Activated naive CD8-positive, alpha-beta T cell (primary cell): ENCODE measurements at regions not wholly inside any gene's neighbourhood (a gene's known extent, or its start where the extent isn't known, plus 50 kb on each side); places are given as distances from the start of the nearest gene placed in this dataset.
"Not testable (repeated sequence)": the region's sequence is repeated elsewhere in the genome, so short reads cannot be mapped to it uniquely, and the experiment has no call there.

ENCODE experiments used
- H3K27ac Mint-ChIP-seq: one replicate; pipeline ENCODE4 v1.8.0; 2021; ENCODE audit warnings: mixed read lengths
- H3K27me3 Mint-ChIP-seq: one replicate; pipeline ENCODE4 v1.8.0; 2021; ENCODE audit warnings: mixed read lengths
- H3K36me3 Mint-ChIP-seq: one replicate; pipeline ENCODE4 v1.8.0; 2021; ENCODE audit warnings: mixed read lengths
- H3K4me1 Mint-ChIP-seq: one replicate; pipeline ENCODE4 v1.8.0; 2021; ENCODE audit warnings: low read depth, mixed read lengths
- H3K4me3 Mint-ChIP-seq: one replicate; pipeline ENCODE4 v1.8.0; 2021; ENCODE audit warnings: mild to moderate bottlenecking, mixed read lengths
- H3K9me3 Mint-ChIP-seq: one replicate; pipeline ENCODE4 v1.8.0; 2021; ENCODE audit warnings: low read depth, mixed read lengths

- peaks cover 39% of the 10 kb centered on the region for H3K27me3 Mint-ChIP-seq
- H3K4me3 Mint-ChIP-seq: peak overlapping the region; percentile 86
- peaks cover 26% of the 10 kb centered on the region for H3K4me1 Mint-ChIP-seq
- no peaks in the 10 kb centered on the region for H3K36me3 Mint-ChIP-seq
- no peak overlapping the region for H3K27ac Mint-ChIP-seq
- no peaks in the 10 kb centered on the region for H3K9me3 Mint-ChIP-seq
Observed at GRCh38 chr22:25420925-25421904, 143.3 kb upstream of the GRK3 start.

- not testable (repeated sequence) for H3K9me3 Mint-ChIP-seq, H3K27ac Mint-ChIP-seq, H3K4me3 Mint-ChIP-seq, H3K36me3 Mint-ChIP-seq, H3K4me1 Mint-ChIP-seq
- H3K27me3 Mint-ChIP-seq: peaks cover 24% of the 10 kb centered on the region
Observed at GRCh38 chr22:25426530-25427308, 137.8 kb upstream of the GRK3 start.

- not testable (repeated sequence) for H3K4me1 Mint-ChIP-seq, H3K4me3 Mint-ChIP-seq, H3K36me3 Mint-ChIP-seq, H3K27me3 Mint-ChIP-seq, H3K9me3 Mint-ChIP-seq, H3K27ac Mint-ChIP-seq
Observed at GRCh38 chr22:25431637-25432342, 132.7 kb upstream of the GRK3 start.

GRCh38 chr22:25433381-25433970 is 131.0 kb upstream of the GRK3 start:
- H3K4me1 Mint-ChIP-seq, H3K36me3 Mint-ChIP-seq, H3K4me3 Mint-ChIP-seq, H3K27ac Mint-ChIP-seq, H3K27me3 Mint-ChIP-seq, H3K9me3 Mint-ChIP-seq: not testable (repeated sequence)

- Mint-ChIP-seq H3K9me3 (no peaks in the 10 kb centered on the region), H3K4me3 (no peak overlapping the region), H3K27me3 (peaks cover 5% of the 10 kb centered on the region), H3K27ac (no peak overlapping the region), H3K36me3 (no peaks in the 10 kb centered on the region), H3K4me1 (no peaks in the 10 kb centered on the region)
Observed at GRCh38 chr22:25437414-25438160, 126.9 kb upstream of the GRK3 start.

GRCh38 chr22:25447067-25447685 is 117.3 kb upstream of the GRK3 start:
- no peaks in the 10 kb centered on the region for H3K9me3 Mint-ChIP-seq
- H3K4me1 Mint-ChIP-seq: peaks cover 30% of the 10 kb centered on the region
- peak overlapping the region; percentile 93 for H3K4me3 Mint-ChIP-seq
- H3K36me3 Mint-ChIP-seq: peaks cover 2% of the 10 kb centered on the region
- no peak overlapping the region for H3K27ac Mint-ChIP-seq
- H3K27me3 Mint-ChIP-seq: no peaks in the 10 kb centered on the region

GRCh38 chr22:25447686-25448434 is 116.6 kb upstream of the GRK3 start:
- H3K4me3 Mint-ChIP-seq: peak overlapping the region; percentile 93
- H3K4me1 Mint-ChIP-seq: peaks cover 37% of the 10 kb centered on the region
- H3K9me3 Mint-ChIP-seq: no peaks in the 10 kb centered on the region
- H3K27ac Mint-ChIP-seq: peak overlapping the region; percentile 94
- H3K27me3 Mint-ChIP-seq: no peaks in the 10 kb centered on the region
- peaks cover 2% of the 10 kb centered on the region for H3K36me3 Mint-ChIP-seq

GRCh38 chr22:25448435-25449051 is 115.9 kb upstream of the GRK3 start:
- Mint-ChIP-seq H3K36me3 (peaks cover 2% of the 10 kb centered on the region), H3K4me1 (peaks cover 40% of the 10 kb centered on the region), H3K27ac (peak overlapping the region; percentile 94), H3K4me3 (peak overlapping the region; percentile 93), H3K9me3 (no peaks in the 10 kb centered on the region), H3K27me3 (no peaks in the 10 kb centered on the region)

- peaks cover 2% of the 10 kb centered on the region for H3K36me3 Mint-ChIP-seq
- H3K27ac Mint-ChIP-seq: no peak overlapping the region
- no peaks in the 10 kb centered on the region for H3K9me3 Mint-ChIP-seq
- peaks cover 50% of the 10 kb centered on the region for H3K4me1 Mint-ChIP-seq
- H3K4me3 Mint-ChIP-seq: peak overlapping the region; percentile 93
- H3K27me3 Mint-ChIP-seq: no peaks in the 10 kb centered on the region
Observed at GRCh38 chr22:25449781-25450317, 114.6 kb upstream of the GRK3 start.

GRCh38 chr22:25451480-25452114 is 112.9 kb upstream of the GRK3 start:
- Mint-ChIP-seq H3K27me3 (no peaks in the 10 kb centered on the region), H3K4me3 (peak overlapping the region; percentile 72), H3K36me3 (peaks cover 3% of the 10 kb centered on the region), H3K4me1 (peaks cover 52% of the 10 kb centered on the region), H3K27ac (peak overlapping the region; percentile 71), H3K9me3 (no peaks in the 10 kb centered on the region)

- Mint-ChIP-seq H3K4me3 (peak overlapping the region; percentile 72), H3K27ac (peak overlapping the region; percentile 12), H3K27me3 (no peaks in the 10 kb centered on the region), H3K9me3 (no peaks in the 10 kb centered on the region), H3K4me1 (peaks cover 54% of the 10 kb centered on the region), H3K36me3 (peaks cover 5% of the 10 kb centered on the region)
Observed at GRCh38 chr22:25452116-25452700, 112.3 kb upstream of the GRK3 start.

GRCh38 chr22:25453058-25453457 is 111.4 kb upstream of the GRK3 start:
- no peak overlapping the region for H3K4me3 Mint-ChIP-seq
- H3K27me3 Mint-ChIP-seq: no peaks in the 10 kb centered on the region
- peak overlapping the region; percentile 12 for H3K27ac Mint-ChIP-seq
- H3K36me3 Mint-ChIP-seq: peaks cover 5% of the 10 kb centered on the region
- no peaks in the 10 kb centered on the region for H3K9me3 Mint-ChIP-seq
- H3K4me1 Mint-ChIP-seq: peaks cover 54% of the 10 kb centered on the region
